ENCODE measurements at regions not wholly inside any gene's neighbourhood (a gene's known extent, or its start where the extent isn't known, plus 50 kb on each side); places are given as distances from the start of the nearest gene placed in this dataset.

DNA sequence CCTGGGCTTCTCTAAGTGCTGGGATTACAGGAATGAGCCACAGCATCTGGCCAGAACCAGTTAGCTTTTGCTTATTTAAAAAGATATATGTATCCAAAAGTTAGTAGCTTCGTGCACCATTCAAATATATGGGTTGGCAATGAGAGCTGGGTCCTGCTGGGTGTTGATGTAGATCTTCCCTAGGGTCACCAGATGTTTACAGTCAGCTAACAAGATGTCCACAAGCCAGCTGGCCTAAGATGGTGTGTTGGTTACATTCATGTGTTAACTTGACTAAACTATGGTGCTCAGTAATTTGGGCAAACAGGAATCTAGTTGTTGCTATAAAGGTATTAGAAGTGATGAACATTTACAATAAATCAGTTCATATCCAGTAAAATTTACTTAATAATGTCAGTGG is 948.6 kb upstream of the EDIL3 start:
- no peak for TF ChIP-seq POLR2A (IDR thresholded peaks at IDR 0.05)
- TF ChIP-seq, protein P1, sequence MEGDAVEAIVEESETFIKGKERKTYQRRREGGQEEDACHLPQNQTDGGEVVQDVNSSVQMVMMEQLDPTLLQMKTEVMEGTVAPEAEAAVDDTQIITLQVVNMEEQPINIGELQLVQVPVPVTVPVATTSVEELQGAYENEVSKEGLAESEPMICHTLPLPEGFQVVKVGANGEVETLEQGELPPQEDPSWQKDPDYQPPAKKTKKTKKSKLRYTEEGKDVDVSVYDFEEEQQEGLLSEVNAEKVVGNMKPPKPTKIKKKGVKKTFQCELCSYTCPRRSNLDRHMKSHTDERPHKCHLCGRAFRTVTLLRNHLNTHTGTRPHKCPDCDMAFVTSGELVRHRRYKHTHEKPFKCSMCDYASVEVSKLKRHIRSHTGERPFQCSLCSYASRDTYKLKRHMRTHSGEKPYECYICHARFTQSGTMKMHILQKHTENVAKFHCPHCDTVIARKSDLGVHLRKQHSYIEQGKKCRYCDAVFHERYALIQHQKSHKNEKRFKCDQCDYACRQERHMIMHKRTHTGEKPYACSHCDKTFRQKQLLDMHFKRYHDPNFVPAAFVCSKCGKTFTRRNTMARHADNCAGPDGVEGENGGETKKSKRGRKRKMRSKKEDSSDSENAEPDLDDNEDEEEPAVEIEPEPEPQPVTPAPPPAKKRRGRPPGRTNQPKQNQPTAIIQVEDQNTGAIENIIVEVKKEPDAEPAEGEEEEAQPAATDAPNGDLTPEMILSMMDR (IDR thresholded peaks at IDR 0.05): no peak
- no peaks in the 10 kb centered on the region for H3K4me1 ChIP-seq
- no peaks in the 10 kb centered on the region for H3K27me3 ChIP-seq
- no peaks in the 10 kb centered on the region for H3K36me3 ChIP-seq (ENCODE audit: low read depth, missing control alignments)
- H3K27ac ChIP-seq: no peak overlapping the region
- H3K4me3 ChIP-seq: no peak overlapping the region
- DNase-seq: no peak
- 77 to 79% methylated on average over 1 of the region's 1 CpG for WGBS, 2 donors
- intact Hi-C loops (cut with DNase I; ENCODE audit: low total_unique reads): no loop called here
- H3K9me3 ChIP-seq: no peaks in the 10 kb centered on the region

DNA sequence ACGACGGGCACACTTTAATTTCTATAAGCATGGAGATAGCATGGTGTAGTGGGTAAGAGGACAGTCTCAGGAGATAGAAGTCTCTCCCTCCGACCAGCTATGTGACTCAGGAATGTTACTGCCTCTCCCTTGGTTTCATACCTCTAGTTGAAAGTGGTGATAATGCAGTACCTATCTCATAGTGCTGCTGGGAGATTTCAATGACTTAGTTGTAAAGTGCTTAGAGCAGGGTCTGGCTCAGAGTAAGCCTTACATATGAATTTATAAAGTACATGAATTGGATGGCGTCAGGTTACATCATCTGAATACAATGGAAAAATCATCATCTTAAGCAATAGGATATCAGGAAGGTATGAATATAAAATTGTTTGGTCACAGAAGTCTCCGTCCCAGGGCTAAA is 952.8 kb upstream of the EDIL3 start:
- Histone ChIP-seq H3K4me3 (no peak overlapping the region), H3K4me1 (no peaks in the 10 kb centered on the region), H3K9me3 (no peaks in the 10 kb centered on the region), H3K27ac (no peak overlapping the region), H3K36me3 (ENCODE audit: low read depth, missing control alignments) (no peaks in the 10 kb centered on the region), H3K27me3 (no peaks in the 10 kb centered on the region)
- no peak for TF ChIP-seq POLR2A (IDR thresholded peaks at IDR 0.05)
- TF ChIP-seq, protein P1 (IDR thresholded peaks at IDR 0.05): no peak
- WGBS, 2 donors: 58 to 72% methylated on average over 5 of the region's 5 CpGs
- intact Hi-C loops (cut with DNase I; ENCODE audit: low total_unique reads): no loop called here
- DNase-seq: no peak

DNA sequence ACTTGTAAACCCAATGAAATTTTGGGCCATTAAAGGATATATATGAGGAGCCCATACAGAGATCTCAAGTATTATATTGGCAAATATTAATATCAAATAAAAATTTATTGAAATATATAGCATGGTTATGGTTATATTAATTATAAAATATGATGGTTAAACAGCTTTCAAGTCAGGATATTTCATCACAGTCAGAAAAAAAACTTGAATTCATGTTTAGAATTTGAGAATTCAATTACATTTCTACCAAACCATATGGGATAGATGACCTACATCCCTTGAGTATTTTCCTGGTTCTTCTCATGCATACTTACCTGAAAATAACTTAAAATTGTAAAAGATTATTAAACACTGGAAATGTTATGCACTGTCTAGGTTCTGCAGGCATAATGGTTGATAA is 956.1 kb upstream of the EDIL3 start:
- no peaks in the 10 kb centered on the region for H3K9me3 ChIP-seq
- DNase-seq: no peak
- no peaks in the 10 kb centered on the region for H3K36me3 ChIP-seq (ENCODE audit: low read depth, missing control alignments)
- no peak for TF ChIP-seq POLR2A (IDR thresholded peaks at IDR 0.05)
- TF ChIP-seq, protein P1 (IDR thresholded peaks at IDR 0.05): no peak
- no peaks in the 10 kb centered on the region for H3K4me1 ChIP-seq
- intact Hi-C loops (cut with DNase I; ENCODE audit: low total_unique reads): no loop called here
- no peaks in the 10 kb centered on the region for H3K27me3 ChIP-seq
- H3K4me3 ChIP-seq: no peak overlapping the region
- no peak overlapping the region for H3K27ac ChIP-seq

DNA sequence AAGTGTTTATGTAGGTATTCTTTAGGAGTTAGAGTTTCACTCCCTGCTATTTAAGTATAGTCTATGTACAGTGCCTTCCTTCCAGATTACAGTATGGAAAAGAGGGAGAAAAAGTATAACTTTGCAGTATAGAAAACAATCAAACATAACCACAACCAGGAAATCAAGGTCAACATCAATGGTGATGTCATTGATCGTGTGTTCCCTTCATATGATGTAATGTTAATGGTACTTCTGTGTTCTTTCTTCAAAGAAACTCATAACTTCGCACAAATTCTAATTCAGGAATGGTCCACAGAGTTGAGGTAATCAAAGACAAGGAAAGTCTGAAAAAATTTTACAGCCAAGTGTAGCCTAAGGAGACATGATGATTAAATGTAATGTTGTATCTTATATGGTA is 961.1 kb upstream of the EDIL3 start:
- Histone ChIP-seq H3K4me1 (no peaks in the 10 kb centered on the region), H3K27ac (no peak overlapping the region), H3K36me3 (ENCODE audit: low read depth, missing control alignments) (no peaks in the 10 kb centered on the region), H3K9me3 (no peaks in the 10 kb centered on the region), H3K4me3 (no peak overlapping the region), H3K27me3 (no peaks in the 10 kb centered on the region)
- no peak for DNase-seq
- intact Hi-C loops (cut with DNase I; ENCODE audit: low total_unique reads): no loop called here
- WGBS, 2 donors: 89 to 95% methylated on average over 2 of the region's 2 CpGs
- TF ChIP-seq, protein P1 (IDR thresholded peaks at IDR 0.05): no peak
- TF ChIP-seq POLR2A (IDR thresholded peaks at IDR 0.05): no peak

DNA sequence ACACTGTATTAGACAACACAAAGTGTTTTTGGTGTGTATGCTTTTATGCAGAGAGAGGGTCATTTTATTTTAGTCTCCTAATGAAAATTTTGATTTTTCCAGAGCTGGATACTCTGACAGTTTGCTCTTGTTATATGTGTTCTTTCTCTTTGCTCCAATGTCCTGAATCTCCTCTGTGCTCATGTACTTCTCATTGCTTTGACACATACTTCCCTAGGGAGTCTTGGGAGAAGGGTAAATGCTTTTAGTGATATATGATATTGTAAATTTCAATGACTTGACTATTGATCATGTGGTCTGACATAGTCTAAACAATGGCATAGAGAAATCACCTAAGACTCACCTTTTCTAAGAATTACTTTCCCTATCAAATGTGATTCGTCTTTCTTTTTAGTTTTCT is 972.6 kb upstream of the EDIL3 start:
- intact Hi-C loops (cut with DNase I; ENCODE audit: low total_unique reads): no loop called here
- TF ChIP-seq POLR2A (IDR thresholded peaks at IDR 0.05): no peak
- TF ChIP-seq, protein P1 (IDR thresholded peaks at IDR 0.05): no peak

More for the DNA sequence above, 972.6 kb upstream of the EDIL3 start:
- H3K9me3 ChIP-seq: no peaks in the 10 kb centered on the region
- WGBS, 2 donors: 91 to 98% methylated on average over 1 of the region's 1 CpG
- H3K4me1 ChIP-seq: no peaks in the 10 kb centered on the region
- DNase-seq: no peak
- no peak overlapping the region for H3K27ac ChIP-seq
- H3K27me3 ChIP-seq: no peaks in the 10 kb centered on the region
- no peaks in the 10 kb centered on the region for H3K36me3 ChIP-seq (ENCODE audit: low read depth, missing control alignments)
- no peak overlapping the region for H3K4me3 ChIP-seq
